H1 (cell line): ENCODE measurements at regions not wholly inside any gene's neighbourhood (a gene's known extent, or its start where the extent isn't known, plus 50 kb on each side); places are given as distances from the start of the nearest gene placed in this dataset.

Experiments used
- RFX5 ChIP-seq: IDR thresholded peaks from 2 replicates; pipeline ENCODE4 v1.6.1; 2011; ENCODE audit warnings: low read depth, low read length, improper control_type of control experiment, borderline replicate concordance
- TF ChIP-seq, protein P1 (sequence below): IDR thresholded peaks from 2 replicates; pipeline ENCODE4 v1.6.1; 2012; ENCODE audit warnings: inconsistent platforms

DNA sequence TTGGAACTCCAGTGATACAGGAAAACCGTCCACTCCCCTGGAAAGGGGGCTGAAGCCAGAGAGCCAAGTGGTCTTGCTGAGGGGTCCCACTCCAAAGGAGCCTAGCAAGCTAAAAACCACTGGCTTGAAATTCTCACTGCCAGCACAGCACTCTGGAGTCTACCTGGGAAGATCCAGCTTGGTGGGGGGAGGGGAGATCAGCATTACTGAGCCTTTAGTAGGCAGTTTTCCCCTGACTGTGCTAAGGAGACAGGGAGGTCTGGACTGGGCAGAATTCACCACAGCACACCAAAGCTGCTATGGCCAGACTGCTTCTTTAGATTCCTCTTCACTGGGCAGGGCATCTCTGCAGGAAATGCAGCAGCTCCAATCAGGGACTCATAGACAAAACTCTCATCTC lies 510.7 kb upstream of the LRRTM1 start (continued):
- TF ChIP-seq, protein P1, sequence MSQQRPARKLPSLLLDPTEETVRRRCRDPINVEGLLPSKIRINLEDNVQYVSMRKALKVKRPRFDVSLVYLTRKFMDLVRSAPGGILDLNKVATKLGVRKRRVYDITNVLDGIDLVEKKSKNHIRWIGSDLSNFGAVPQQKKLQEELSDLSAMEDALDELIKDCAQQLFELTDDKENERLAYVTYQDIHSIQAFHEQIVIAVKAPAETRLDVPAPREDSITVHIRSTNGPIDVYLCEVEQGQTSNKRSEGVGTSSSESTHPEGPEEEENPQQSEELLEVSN = no peak
- TF ChIP-seq RFX5 = no peak
